ENCODE measurements at regions not wholly inside any gene's neighbourhood (a gene's known extent, or its start where the extent isn't known, plus 50 kb on each side); places are given as distances from the start of the nearest gene placed in this dataset.

- TF ChIP-seq POLR2AphosphoS5 (IDR thresholded peaks at IDR 0.05; ENCODE audit: low read depth, low read length) (no peak), TAF1 (IDR thresholded peaks at IDR 0.05; ENCODE audit: borderline replicate concordance, insufficient read depth, low read length) (no peak), FOXP2 (optimal IDR thresholded peaks at IDR 0.05; ENCODE audit: borderline replicate concordance, extremely low read depth, extremely low read length, insufficient read depth) (no peak), SIN3A (IDR thresholded peaks at IDR 0.05; ENCODE audit: borderline replicate concordance, insufficient read depth, low read length) (no peak)
Measured at GRCh38 chr18:44541159-44541558, 139.5 kb upstream of the SETBP1 start.

All from PFSK-1 (cell line).